ENCODE measurements at regions not wholly inside any gene's neighbourhood (a gene's known extent, or its start where the extent isn't known, plus 50 kb on each side); places are given as distances from the start of the nearest gene placed in this dataset.
"Not testable (repeated sequence)": the region's sequence is repeated elsewhere in the genome, so short reads cannot be mapped to it uniquely, and the experiment has no call there.

GRCh38 chr12:86387591-86388145, 131.5 kb upstream of the MGAT4C start:
- TF ChIP-seq CTCF (IDR thresholded peaks at IDR 0.05) = no peak
- Mint-ChIP-seq H3K4me1 (ENCODE audit: low read depth) (no peaks in the 10 kb centered on the region), H3K9me3 (ENCODE audit: low read depth) (no peaks in the 10 kb centered on the region), H3K4me3 (ENCODE audit: unreplicated experiment) (no peak overlapping the region), H3K36me3 (ENCODE audit: low read depth) (no peaks in the 10 kb centered on the region), H3K27me3 (ENCODE audit: low read depth) (no peaks in the 10 kb centered on the region), H3K27ac (ENCODE audit: unreplicated experiment) (no peak overlapping the region)
- no peak for DNase-seq (ENCODE audit: low spot score)

GRCh38 chr12:86383759-86384158, 127.6 kb upstream of the MGAT4C start:
- not testable (repeated sequence) for DNase-seq (ENCODE audit: low spot score); H3K27ac Mint-ChIP-seq (ENCODE audit: unreplicated experiment); H3K4me3 Mint-ChIP-seq (ENCODE audit: unreplicated experiment); H3K9me3 Mint-ChIP-seq (ENCODE audit: low read depth); H3K4me1 Mint-ChIP-seq (ENCODE audit: low read depth); H3K36me3 Mint-ChIP-seq (ENCODE audit: low read depth); H3K27me3 Mint-ChIP-seq (ENCODE audit: low read depth)

GRCh38 chr12:86379337-86379736, 123.1 kb upstream of the MGAT4C start:
- no peak overlapping the region for H3K27ac Mint-ChIP-seq (ENCODE audit: unreplicated experiment)
- H3K4me3 Mint-ChIP-seq (ENCODE audit: unreplicated experiment) = no peak overlapping the region
- no peaks in the 10 kb centered on the region for H3K4me1 Mint-ChIP-seq (ENCODE audit: low read depth)
- peaks cover 9% of the 10 kb centered on the region for H3K9me3 Mint-ChIP-seq (ENCODE audit: low read depth)
- DNase-seq (ENCODE audit: low spot score) = no peak
- H3K27me3 Mint-ChIP-seq (ENCODE audit: low read depth) = peaks cover 5% of the 10 kb centered on the region
- peaks cover 3% of the 10 kb centered on the region for H3K36me3 Mint-ChIP-seq (ENCODE audit: low read depth)
- no peak for TF ChIP-seq CTCF (IDR thresholded peaks at IDR 0.05)

GRCh38 chr12:86376052-86376451, 119.9 kb upstream of the MGAT4C start:
- no peak for TF ChIP-seq CTCF (IDR thresholded peaks at IDR 0.05)
- no peak overlapping the region for H3K4me3 Mint-ChIP-seq (ENCODE audit: unreplicated experiment)
- H3K27me3 Mint-ChIP-seq (ENCODE audit: low read depth) = peaks cover 5% of the 10 kb centered on the region
- H3K9me3 Mint-ChIP-seq (ENCODE audit: low read depth) = no peaks in the 10 kb centered on the region
- no peaks in the 10 kb centered on the region for H3K36me3 Mint-ChIP-seq (ENCODE audit: low read depth)
- no peak overlapping the region for H3K27ac Mint-ChIP-seq (ENCODE audit: unreplicated experiment)
- no peaks in the 10 kb centered on the region for H3K4me1 Mint-ChIP-seq (ENCODE audit: low read depth)
- DNase-seq (ENCODE audit: low spot score) = no peak

GRCh38 chr12:86373813-86374212, 117.6 kb upstream of the MGAT4C start:
- no peak for TF ChIP-seq CTCF (IDR thresholded peaks at IDR 0.05)
- Mint-ChIP-seq H3K4me1 (ENCODE audit: low read depth) (no peaks in the 10 kb centered on the region), H3K36me3 (ENCODE audit: low read depth) (no peaks in the 10 kb centered on the region), H3K27me3 (ENCODE audit: low read depth) (peaks cover 7% of the 10 kb centered on the region), H3K4me3 (ENCODE audit: unreplicated experiment) (no peak overlapping the region), H3K9me3 (ENCODE audit: low read depth) (no peaks in the 10 kb centered on the region), H3K27ac (ENCODE audit: unreplicated experiment) (no peak overlapping the region)
- DNase-seq (ENCODE audit: low spot score) = no peak

GRCh38 chr12:86367137-86367536, 110.9 kb upstream of the MGAT4C start:
- no peak for DNase-seq (ENCODE audit: low spot score)
- Mint-ChIP-seq H3K36me3 (ENCODE audit: low read depth) (no peaks in the 10 kb centered on the region), H3K27me3 (ENCODE audit: low read depth) (peaks cover 2% of the 10 kb centered on the region), H3K9me3 (ENCODE audit: low read depth) (peaks cover 11% of the 10 kb centered on the region), H3K4me3 (ENCODE audit: unreplicated experiment) (no peak overlapping the region), H3K4me1 (ENCODE audit: low read depth) (no peaks in the 10 kb centered on the region), H3K27ac (ENCODE audit: unreplicated experiment) (no peak overlapping the region)
- no peak for TF ChIP-seq CTCF (IDR thresholded peaks at IDR 0.05)
